ENCODE measurements at regions not wholly inside any gene's neighbourhood (a gene's known extent, or its start where the extent isn't known, plus 50 kb on each side); places are given as distances from the start of the nearest gene placed in this dataset.

DNA sequence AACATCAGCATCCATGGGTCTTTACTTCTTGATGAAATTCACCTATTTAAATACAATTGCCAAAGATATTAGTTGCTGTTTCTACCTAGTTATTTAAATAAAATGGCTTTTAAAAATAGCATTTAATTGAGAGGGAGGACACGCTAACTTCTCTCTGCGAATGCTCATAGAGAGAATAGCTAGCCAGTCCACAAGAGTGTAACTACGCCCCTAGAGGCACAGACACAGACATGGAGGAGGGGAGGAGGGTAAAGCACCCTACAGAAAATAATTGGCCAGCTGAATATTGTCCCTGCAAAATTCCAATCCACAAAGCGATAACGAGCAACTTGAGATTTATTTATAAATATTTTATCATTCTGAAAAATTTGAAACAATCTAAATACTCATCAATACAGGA is 97.0 kb upstream of the PAPOLG start:
- DNase-seq: no peak

DNA sequence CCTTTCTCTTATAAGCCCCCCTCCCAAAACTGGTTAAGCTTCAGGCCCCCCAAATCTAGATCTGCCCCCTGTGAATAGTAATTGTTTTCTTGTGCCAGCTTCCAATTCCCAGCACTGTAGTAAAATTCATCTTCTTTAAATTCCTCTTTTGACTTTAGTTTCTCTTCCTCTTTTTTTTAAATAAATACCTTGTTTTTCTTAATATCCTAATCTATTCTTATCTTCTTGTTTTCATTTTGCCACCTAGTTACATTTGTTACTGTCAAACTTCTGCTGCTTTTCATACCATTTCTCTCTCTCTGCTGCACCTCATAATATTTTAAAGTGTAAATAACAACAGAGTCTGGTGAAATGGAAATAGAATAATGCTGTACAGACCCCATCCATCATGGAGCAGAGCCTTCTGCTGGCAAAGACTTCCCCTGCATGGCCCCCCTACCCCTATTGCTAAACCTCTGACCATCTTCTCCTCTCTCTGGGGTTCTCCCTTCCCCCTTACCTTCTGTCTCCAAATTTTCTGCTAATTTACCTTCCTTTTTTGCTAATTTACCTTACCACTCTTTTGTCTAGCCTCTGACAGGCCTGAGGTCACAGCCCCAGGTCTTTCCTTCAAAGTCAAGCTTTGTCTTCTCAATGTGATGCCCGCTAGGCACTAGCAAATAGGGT is 94.9 kb upstream of the PAPOLG start:
- no peak for DNase-seq

DNA sequence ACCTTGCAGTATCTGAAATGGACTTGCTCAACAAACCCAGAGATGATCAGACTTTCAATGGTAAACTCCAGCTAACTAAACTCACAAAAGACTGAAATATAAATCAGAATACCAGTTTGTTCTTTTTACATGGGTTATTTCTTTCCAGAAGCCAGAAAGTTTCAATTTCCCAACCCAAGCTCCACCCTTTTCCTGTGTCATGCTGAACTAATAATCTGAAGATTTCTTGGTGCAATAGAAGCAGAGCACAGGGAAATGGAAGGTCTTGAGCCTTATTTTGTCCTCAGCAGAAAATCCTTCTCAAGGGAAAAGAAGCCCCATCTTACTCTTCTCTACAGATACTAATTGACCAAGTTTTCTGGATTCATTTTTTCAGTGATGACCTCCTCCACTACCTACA is 93.3 kb upstream of the PAPOLG start:
- DNase-seq: no peak

DNA sequence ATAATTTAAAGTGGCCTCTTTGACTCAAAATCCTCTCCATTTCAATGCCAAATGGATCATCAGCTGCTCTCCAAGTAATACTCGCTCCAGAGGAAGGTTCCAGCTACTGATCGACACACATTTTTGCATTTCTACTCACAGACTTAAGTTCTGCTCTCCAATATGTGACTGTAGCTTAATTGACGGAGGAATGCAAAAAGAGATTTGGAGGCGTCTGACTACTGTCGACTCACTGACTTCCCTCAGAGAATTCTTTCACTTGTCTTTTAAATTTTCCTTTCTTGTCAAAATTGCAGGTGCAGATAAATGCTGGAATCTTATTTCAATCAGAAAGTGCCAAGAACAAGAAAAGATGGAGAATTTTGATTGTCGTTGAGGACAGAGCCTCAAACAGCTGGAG is 84.1 kb upstream of the PAPOLG start:
- DNase-seq: no peak

DNA sequence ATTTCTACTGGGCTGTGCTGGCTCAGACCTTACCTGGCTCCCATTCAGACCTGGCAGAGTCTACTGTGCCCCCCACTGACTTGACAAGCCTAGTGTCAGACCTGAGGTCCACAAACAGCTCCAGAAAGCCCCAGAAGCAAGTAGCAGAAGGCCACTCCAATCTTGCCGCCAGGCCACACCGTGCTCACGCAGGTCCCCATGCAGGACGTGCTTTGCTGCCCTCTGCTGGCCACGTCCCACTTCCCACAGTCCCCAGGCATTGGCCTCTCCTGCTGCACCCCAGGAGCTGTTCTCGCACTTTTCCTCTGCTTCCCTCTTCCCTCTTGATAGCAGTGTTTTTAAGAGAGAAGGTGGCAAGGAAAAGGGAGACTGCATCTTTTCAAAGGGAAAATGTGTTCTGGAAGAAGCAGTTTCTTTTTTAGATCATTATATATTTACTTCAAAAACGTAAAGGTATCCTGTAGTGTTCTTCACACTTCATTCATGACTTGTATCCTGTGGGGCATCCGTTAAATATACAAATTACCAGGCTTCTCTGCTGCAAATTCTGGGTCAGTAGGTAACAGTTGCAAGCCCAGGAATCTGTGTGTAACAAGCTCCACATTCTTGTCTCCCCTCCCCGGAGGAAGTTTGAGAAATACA is 81.4 kb upstream of the PAPOLG start:
- DNase-seq: peak; percentile 73 to 86 (median 81)

DNA sequence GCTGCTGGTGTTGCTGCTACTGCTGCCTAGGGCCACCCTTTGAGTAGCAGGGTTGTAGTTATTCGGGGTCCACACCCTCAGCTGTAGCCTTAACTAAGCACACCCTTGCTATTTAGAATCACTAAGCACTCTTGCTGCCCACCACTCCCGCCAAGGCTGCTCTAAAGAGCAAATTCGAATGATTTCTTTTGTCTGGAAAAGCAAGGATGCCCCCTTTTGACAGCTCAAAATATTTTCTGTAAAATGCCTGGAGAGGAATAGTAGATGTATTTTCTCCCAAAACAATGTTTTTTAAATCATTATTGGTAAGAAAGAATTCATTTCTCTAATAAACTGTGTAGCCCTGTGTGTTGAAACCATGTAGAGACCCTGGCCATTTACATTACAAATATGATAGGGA is 80.8 kb upstream of the PAPOLG start:
- DNase-seq: no peak

DNA sequence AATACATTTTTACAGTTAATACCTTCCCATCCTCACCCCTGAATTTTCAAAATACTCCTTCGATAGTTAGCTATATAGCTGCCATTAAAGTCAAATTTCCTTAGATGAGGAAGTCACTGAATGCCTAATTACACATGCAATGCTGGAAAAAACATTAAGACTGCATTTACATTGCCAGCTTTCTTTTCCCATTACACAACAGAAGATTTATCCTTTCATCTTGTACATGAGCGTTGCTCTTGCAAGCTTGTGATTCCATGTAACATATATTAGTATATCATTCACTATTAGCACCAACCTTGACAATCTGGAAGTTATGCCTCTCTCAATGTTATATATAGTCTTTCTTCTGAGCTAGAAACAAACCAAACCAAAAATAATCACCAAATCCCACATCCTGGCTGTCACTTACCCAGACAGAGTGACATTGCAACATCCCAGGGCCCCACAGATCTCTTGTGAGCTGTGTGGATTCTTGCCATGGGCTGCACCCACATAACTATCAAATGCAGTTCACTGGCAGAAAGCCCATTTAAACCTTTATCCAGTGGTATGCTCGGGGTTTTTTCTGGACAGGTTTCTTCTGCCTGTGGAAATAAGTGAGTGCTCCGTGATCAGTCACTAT is 79.2 kb upstream of the PAPOLG start:
- DNase-seq: no peak

DNA sequence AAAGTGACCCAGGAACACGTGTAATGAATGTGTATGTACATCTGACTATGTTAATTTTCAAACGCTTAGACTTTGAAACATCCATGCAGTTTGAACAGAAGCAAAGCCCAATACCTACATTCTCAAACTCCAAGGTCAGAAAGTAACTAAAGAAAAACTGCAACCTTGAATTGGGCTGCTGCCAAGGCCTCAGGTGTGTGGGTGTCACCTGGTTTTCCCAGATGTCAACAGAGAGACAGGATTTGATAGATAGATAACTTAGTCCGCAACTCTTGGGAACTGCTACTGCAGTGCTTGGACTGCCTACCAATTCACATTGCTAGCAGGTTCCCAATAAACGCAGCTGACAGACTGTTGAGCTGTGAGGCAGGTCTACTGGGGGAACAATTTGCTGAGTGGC is 78.7 kb upstream of the PAPOLG start:
- no peak for DNase-seq

DNA sequence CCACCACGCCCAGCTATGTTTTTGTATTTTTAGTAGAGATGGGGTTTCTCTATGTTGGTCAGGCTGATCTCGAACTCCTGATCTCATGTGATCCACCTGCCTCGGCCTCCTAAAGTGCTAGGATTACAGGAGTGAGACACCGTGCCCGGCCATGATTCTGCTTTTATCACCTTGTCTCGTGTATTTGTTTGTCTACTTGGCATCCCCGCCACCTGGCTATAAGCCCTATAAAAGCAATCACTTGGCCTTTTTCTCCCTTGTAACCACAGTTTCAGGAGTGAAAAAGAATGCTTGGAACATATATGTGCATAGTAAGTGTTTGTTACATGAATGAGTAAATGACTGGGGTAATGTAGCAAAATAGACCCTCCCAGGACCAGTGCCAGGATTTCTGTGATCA is 77.5 kb upstream of the PAPOLG start:
- no peak for DNase-seq

DNA sequence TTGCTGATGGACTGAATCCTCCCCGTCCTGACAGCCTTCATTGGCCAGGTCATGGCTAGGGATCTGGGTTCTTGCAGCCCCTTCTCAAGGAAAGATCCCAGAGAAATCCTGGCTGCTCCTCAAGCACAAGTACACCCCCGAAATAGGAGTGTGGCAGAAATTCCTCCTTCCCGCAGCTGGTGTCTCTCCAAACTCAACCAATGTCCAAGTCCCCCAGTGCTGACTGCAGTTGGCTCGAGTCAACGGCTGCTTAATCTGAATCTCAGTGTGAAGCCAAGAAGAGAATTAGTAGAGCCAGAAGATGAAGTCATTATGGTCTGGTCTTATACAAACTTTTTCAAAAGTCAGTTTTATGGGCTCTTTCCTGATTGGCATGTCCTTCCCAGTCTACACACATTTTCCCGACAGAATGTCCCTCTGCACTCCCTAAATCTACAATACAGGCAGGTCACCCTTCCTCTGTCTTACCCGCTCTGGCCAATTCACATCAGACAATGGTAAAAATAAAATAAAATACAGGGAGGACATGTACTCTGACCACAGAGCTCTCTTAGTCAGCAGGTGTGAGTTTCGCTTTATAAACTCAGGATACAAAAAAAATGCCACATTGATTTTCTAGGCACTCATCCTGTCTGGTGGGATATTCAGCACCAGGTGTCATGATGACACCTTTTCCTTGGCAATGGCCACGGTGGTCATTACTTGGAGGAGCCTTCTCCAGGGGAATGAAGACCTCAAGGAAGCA is 76.9 kb upstream of the PAPOLG start:
- no peak for DNase-seq

DNA sequence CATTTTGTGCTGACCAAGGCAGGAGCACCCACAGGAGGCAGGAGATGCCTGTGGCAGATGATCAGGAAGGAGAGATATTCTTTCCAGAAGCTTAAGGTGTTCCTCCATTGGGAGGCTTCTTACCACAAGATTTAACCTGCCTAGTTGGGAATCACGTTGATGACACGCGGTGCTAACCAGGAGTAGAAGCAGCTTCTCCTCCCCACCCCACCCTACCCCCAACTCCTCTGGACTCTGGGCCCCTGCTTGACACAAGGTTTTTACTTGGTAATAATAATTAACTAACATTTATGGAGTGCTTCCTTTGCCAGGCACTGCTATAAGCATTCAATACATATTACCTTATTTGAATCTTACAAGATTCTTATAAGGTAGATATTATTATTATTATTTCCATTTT is 62.5 kb upstream of the PAPOLG start:
- no peak for DNase-seq

DNA sequence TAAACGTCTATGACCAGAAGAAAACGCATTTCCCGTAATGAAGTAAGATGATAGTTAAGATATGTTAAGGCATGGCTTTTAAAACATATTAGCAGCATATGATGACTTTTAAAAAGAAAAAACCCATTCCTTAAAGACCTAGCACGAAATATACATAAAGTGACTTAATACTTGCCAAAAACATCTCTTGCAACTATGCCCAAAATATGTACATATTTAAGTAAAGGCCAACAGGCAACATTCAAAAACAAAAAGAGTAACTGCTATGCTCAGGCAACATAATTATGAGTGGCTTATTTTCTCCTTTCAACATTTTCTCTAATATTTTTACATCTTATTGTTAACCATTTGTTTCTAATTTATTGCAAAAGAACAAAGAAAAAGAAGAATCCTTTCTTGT is 60.3 kb upstream of the PAPOLG start:
- no peak for DNase-seq

DNA sequence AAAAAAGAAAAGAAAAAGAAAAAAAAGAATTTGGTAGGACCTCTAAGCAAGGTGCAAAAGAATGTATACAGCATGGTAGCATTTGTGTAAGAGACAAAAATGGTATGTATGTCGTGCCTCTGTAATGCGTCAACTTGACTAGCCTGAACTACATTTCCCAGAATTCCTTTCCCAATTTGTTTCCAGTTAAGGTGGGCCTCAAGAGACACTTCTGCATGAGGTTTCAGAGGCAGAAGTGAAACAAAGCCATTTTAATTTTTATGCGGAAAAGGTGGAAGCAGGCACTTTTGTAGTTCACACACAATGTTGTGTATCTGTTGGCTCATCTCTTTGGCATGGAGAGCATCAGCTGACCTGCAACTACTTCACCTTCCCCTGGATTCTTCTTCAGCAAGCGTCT is 56.5 kb upstream of the PAPOLG start:
- DNase-seq: no peak

DNA sequence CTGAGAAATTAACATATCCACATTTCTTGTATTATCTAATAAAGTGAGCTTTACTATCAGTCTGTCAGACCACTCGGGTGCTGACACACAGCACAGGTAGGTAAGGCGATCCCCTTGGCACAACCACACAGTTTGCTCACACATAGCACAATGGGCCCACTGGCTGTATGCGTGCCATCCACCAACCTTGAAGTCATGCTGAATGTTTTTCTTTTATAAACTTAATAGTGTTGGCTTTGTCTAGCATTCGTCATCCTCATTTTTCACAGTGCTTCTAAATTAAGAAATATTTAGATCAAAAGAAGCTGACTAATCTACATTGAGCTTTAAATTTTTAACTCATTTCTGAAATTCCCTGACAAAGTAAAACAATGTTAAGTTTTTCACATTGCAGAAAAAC is 50.0 kb upstream of the PAPOLG start:
- no peak for DNase-seq
